H1 (cell line): ENCODE measurements at regions not wholly inside any gene's neighbourhood (a gene's known extent, or its start where the extent isn't known, plus 50 kb on each side); places are given as distances from the start of the nearest gene placed in this dataset.

Experiments
- EZH2 ChIP-seq: fragments of 200-600 bp; sonication (generic); IDR thresholded peaks from 2 replicates; pipeline ENCODE4 v1.7.1; 2012; ENCODE audit warnings: low read depth, mild to moderate bottlenecking, moderate library complexity, low read length, inconsistent platforms; ENCODE audit not compliant: severe bottlenecking
- TF ChIP-seq, protein P1 (sequence below), 3 experiments: IDR thresholded peaks; 1 replicate in 2 of 3; 2 replicates in 1 of 3; pipeline versions ENCODE4 v1.5.1 to v1.6.1; 2011; ENCODE audit warnings: low read length in 3 of 3, mild to moderate bottlenecking in 3 of 3, inconsistent platforms in 2 of 3, low read depth in 1 of 3, moderate library complexity in 1 of 3; ENCODE audit not compliant: insufficient read depth in 1 of 3; ENCODE audit errors: control extremely low read depth in 1 of 3

DNA sequence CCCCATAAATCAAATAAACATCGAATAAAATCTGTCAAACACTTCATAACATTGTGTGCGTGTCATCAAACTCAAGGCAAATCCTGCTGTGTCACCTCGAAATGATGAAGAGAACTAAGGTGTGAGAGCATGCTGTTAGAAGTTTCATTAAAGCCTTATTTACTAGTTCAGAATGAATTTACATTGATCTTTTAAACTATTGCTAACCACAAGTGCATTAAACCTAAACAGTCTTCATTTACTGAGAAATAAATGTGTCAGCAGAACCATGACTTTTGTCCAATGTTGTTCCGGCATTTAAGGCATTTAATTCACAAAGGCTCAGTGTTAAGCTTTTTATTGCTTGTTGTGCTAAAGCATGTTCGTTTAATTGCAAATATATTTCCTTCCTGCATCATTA lies 474.4 kb downstream of the SETD4 start:
- TF ChIP-seq, protein P1, sequence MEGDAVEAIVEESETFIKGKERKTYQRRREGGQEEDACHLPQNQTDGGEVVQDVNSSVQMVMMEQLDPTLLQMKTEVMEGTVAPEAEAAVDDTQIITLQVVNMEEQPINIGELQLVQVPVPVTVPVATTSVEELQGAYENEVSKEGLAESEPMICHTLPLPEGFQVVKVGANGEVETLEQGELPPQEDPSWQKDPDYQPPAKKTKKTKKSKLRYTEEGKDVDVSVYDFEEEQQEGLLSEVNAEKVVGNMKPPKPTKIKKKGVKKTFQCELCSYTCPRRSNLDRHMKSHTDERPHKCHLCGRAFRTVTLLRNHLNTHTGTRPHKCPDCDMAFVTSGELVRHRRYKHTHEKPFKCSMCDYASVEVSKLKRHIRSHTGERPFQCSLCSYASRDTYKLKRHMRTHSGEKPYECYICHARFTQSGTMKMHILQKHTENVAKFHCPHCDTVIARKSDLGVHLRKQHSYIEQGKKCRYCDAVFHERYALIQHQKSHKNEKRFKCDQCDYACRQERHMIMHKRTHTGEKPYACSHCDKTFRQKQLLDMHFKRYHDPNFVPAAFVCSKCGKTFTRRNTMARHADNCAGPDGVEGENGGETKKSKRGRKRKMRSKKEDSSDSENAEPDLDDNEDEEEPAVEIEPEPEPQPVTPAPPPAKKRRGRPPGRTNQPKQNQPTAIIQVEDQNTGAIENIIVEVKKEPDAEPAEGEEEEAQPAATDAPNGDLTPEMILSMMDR (IDR thresholded peaks at IDR 0.05; ENCODE audit: control extremely low read depth in 1 of 3, insufficient read depth in 1 of 3, low read depth in 1 of 3, low read length in 3 of 3): no peak
- no peak for TF ChIP-seq EZH2
